ENCODE measurements at regions not wholly inside any gene's neighbourhood (a gene's known extent, or its start where the extent isn't known, plus 50 kb on each side); places are given as distances from the start of the nearest gene placed in this dataset.

DNA sequence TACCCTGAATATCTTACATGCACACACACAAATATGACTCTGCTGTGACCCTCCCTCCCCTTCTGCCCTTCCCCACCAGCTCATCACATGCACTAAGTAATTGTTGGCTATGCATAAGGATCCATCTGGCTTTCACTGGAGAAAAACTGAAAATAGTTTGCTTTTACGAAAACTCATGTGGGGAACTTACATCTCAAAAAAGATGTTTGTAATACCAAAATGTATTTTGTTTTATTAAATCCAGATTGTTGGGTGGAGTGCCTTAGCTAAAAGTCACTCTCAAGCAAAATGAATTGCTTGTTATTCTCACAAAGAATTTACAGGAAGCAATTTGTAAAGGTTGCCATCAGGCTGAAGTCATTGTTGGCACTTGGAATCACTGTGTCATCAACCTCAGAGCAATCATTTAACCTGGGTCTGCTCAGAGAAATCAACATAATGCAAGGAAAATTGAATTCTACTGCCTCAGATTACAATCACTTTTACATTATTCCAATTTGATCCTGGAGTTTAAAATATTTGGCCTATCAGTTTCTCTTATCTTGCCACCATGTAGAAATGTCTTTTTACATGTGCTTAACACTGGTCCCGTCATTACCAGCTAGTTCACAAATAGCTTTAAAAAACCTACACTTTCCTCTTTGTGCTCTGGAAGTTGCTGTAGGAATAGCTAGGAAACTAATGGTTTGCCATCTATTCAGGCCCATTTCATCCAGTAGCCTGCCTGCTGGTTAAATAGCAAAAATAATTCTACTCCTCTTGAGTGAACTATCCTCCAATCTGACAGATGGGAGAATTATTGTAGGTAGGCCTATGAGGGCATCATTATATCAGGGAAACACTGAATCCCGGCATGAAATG lies 90.3 kb upstream of the TMEM17 start:
- no peak for DNase-seq (ENCODE audit: low spot score)

DNA sequence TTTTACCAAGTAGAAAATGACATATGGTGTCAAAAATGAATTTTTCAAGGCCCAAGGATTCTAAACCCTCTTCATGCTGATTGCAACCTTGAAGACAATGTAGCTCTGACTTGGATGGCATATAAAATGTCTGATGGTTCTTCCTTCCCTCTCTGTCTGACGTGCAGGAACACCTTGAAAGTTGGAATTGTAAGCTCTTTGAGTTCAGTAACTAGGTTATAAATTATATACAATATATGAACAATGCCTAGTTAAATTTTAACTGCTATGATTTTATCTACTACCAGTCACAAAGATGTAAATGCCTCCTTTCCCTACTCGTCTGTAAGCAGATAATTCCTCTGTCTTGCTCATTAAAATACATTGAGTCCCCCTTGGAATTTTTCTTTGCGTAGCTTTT lies 89.5 kb upstream of the TMEM17 start:
- no peak for DNase-seq (ENCODE audit: low spot score)

DNA sequence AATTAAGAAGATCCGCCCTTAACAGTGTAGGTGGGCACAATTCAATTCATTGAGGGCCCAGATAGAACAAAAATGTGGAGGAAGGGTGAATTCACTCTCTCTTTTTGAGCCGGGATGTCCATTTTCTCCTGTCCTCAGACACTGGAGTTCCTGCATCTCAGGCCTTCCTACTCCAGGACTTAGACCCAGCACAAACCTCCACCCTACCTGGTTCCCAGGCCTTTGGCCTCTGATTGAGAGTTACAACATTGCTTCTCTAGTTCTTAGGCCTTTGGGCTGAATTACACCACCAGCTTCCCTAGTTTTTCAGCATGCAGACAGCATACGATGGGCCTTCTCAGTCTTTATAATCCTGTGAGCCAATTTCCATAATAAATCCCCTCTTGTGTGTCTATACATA lies 87.8 kb upstream of the TMEM17 start:
- no peak for DNase-seq (ENCODE audit: low spot score)

DNA sequence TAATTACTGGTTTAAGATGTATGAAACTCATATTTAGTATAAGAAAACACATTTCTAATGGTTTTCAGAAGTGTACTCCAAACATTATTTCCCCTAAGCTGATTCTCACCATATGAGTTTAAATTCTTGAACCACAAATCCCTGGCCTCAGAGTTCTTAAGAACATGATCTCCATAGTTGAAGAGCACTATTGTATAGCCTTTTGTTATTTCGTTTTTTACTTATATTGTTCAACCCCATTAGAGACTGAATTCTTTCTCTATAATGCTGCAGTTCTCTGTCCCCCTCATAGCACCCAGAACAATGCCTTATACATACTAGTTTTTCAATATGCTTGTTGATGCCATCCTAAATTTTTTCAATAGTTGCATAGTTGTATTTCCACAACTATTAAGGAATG lies 85.5 kb upstream of the TMEM17 start:
- DNase-seq (ENCODE audit: low spot score): no peak

DNA sequence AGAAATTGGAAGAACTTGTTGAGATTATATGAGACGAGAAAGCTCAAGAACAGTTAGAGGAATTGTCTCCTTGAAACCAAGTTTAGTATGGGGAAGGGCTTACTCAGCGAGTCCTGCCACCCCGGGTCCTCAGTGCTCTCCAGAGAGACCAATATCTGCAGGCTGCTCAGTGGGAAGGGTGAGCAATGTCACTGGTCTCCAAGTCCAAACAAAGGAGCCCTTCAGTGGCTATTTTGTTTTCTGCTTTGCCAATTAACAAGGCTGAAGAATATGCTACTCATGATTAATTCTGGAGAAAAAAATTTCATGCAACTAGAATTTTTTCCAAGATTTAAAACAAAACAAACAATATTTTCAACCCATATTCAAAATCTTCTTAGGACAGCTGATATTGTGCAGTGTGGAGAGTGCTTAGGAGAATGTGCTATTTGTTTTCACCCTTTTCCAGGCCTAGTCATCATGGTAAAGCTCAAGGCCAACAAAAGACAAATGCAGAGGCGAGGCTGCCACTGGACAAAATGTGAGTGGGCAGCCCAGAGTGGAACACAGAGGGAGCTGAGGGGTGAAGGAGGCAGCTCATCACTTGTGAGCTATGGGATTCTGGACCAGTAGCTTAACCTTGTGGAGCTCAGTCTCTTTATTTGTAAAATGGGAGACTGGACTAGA lies 83.8 kb upstream of the TMEM17 start:
- DNase-seq (ENCODE audit: low spot score): no peak

DNA sequence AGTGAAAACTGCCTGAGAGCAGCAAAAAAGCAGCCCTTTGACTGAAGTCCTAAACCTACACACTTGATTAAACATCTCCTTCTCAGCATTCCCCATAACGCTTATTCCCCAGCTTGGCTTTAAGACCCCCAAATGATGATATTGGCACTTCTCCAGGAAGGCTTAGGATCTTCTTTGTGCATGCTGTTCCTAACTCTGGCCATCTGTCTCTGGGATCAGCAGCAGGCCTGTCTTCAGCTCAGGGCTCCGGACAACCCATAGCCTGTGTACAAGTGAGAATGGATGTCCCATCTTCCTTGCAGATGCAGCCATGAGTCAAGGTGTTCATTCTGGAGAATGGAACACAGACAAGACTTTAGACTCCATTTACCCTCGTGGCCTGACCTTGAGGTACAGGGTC lies 81.6 kb upstream of the TMEM17 start:
- DNase-seq (ENCODE audit: low spot score): peak; percentile 55

DNA sequence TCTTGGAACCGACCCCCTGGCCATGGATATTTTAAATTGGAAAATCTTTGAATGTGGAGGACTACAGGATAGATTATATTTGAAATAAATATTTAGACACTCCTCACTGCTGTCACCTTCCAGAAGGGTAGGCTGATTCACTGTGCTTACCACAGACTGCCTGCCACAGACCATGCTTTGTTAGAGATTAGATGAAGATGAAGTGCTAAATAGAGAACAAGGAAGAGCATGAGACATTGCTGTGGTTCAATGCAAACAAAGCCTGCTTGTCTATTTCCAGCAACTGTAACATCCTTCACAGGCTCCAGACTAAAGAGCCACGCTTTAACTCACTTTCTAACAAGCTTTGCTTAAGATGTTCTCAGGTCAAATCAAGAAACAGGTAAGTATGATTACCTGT lies 81.0 kb upstream of the TMEM17 start:
- DNase-seq (ENCODE audit: low spot score): no peak

DNA sequence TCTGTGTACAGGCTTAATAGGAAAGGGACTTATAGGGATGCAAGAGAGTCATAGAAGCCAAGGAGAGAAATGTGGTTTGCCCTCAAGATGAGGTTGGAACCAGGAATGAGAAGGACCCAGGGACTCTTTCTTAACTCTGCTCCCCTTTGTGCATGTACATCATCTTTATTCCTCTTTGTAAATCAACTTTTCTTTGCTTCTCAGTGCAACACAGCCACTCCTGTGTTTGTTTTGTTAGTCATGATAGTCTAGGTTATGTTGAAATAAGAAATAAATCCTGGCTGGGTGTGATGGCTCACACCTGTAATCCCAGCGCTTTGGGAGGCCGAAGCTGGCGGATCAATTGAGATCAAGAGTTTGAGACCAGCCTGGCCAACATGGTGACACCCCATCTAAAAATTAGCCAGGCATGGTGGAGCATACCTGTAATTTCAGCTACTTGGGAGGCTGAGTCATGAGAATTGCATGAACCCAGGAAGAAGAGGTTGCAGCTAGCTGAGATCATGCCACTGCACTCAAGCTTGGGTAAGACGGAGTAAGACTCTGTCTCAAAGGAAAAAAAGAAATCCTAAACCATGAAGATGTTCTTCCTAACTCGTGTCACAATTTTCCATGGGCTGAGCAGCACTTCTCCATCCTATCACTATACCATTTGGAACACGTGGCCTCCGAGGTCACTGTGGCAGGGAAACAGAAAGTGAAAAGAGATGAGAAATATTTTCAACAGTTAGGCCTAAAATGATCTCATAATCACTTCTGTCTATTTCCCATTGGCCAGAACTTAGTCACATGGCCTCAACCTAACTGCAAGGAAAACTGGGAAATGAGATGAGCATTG lies 73.0 kb upstream of the TMEM17 start:
- no peak for DNase-seq (ENCODE audit: low spot score)

DNA sequence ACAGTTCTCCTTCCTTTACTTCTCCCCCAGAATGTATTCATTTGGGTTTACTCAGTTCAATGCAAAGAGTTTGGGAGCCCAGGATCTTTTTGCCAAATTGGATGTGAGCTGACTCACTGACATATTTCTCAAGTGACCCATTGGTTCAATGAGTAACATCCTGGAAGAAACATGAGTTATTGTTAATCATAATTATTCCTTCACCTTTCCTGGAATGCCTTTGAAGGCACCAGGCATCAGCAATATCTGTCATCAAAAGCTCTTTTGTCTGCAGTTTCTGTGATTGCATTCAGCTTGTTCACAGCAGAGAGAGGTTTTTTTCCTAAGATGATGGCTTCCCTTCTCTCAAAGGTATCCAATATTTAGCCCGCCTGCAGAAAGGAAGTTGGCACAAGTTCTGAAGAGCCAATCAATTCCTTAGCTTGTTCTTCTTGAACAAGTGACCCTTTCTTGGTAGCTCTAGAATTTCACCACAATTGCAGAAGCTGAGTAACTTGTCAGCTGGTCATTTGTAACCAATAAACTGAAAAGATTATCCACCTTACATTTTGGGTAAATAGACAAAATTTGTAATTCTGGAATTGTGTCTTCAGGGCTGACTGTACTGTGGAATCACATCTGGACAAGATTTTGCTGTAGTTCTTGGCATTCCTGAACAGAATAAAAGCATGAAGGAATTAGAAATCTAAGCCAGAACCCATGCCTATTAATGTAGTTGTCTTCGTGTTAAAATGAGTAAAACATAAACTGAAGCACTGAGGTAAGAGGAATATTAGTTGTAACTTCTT lies 72.2 kb upstream of the TMEM17 start:
- DNase-seq (ENCODE audit: low spot score): no peak

DNA sequence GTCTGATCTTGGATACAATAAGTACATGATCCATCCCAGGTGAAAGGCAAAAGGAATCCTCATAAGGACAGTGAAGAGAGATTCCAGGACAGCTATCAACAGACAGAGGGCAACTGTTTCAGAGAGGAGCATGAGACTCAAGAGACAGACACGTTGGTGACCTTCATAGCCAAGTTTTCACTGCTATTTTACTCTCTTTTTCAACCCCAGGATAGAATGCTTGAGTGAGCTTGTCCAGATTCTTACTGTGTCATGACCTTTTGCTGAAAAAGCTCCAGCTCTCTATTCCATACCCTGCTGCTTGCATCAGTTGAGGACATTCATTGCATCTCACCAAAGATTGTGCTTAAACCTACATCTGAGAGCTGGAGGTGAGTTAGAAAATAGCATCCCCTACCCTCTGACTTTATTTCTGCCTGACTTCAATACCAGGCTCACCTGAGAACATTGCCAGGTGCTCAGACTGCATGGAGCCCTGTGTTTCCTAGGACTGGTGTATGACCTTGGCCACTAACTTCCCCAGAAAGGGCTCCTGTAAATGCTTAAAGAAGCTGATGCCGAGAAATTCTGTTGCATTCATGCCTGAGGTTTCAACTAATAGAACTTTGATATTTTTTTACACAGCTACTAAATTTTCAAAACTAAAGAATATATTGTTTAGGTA lies 70.4 kb upstream of the TMEM17 start:
- no peak for DNase-seq (ENCODE audit: low spot score)

DNA sequence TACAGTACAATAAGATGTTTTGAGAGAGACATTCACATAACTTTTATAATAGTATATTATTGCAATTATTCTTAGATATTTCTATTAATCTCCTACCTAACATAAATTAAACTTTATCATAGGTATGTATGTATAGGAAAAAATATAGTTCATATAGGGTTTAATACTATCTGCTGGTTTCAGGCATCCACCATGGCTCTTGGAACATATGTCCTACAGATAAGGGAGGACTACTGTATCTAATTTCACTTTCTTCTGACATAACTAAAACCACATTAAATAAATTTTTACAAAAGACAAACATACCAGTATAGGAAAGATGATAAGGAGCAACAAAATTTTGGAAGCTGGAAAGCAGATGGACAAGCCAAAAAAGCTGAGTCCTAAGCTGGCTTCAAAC lies 67.9 kb upstream of the TMEM17 start:
- no peak for DNase-seq (ENCODE audit: low spot score)

DNA sequence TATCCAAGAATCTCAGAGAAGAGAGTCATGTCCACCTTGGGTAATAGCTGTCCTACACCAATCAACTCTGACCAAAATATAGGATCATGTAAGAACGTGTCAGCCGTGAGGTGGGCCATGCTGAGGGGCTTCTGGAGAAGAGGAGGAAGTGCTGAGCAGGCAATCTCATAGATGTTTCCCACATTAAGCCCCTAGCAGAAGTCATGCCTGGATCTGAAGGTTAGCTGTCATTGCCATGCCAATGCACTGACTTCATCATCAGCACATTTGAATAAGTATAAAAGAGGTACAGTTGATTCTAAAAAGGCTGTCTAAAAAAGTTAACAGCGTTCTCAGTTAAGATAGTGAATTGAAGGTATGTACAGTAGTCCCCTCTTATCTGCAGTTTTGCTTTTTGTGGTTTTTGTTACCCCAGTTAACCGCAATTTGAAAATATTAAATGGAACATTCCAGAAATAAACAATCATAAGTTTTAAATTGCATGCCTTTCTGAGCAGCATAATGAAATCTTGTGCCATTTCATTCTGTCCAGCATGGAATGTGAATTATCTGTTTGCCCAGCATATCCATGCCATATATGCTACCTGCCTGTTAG lies 67.2 kb upstream of the TMEM17 start:
- DNase-seq (ENCODE audit: low spot score): no peak

DNA sequence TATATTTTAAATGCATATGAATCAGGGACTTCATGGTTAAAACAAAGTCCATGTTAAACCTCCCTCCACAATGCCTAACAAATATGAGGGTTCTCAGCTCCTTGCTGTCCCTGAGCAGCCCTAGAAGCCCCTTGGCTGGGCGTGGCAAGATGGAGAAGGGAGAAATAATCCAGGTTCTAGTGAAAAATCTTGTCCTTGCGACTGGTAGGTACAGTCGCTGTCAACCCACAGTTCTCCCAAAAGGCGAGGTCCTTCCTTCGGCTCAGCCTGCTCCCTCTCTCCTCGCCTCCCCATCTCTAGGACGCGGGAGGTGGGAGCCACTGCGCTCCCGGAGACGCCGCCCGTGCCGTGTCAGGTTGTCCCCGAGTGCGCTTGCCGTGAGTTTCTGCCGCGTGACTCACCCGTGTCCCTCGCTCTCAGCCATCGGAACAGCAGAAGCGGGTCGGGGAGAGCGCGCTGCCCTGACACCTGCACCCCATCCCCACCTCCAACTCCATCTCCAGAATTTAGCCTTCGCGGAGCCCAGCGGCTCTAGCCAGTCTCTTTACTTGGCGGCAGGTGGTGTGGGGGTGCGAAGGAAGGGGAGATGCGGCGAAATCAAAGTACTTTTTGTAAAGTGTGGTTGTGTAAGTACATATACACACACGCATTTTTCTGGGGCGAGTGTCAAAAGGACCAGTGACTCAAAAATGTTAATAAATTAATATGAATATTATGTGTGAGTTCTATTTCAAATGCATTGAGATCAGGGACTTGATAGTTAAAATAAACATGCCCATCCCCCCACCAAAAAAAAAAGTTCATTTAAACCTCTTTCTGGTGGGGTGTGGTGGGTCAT lies 65.1 kb upstream of the TMEM17 start:
- peak; percentile 22 for DNase-seq (ENCODE audit: low spot score)

DNA sequence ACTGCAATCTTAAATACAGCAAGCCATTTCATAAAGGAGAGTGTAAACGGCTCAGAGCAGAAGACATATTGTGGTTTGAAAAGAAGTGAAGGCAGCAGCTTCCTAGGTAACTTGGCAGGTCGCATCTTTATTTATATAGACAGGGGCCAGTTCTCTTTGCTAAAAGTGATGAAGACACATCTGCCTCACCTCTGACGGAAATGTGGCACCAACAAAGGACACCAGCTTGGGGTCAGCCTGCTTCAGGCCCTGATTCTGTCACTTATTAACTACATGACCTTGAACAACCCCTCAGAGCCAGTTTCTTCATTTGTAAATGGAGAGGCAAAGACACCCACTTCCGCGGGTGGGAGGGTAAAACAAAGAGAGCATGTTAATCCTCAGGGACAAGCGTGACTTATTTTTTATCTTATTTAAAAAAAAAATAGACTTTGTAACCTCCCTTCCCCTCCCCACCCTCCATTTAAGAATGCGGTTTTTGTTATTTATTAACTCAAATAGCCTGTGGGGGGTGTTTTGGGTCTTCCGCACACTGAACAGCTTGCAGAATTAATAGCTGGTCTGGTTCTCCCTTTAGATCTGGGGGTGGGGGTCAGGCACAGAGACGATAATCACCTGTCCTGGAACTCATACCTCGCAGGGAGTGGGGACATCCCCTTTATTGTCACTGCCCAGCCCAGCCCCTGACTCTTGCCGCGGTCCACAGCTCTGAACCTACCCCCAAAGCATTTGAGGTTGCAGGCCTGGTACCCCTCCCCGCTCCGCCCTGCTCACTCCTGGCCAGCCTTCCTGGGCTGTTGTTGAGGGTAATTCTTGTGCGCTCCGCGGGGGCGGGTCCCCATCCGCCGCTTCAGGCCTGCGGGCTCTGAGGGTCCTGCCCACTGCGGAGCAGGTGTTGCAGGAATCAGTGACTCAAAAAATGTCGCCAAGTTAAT lies 64.2 kb upstream of the TMEM17 start:
- DNase-seq (ENCODE audit: low spot score): peak; percentile 21

DNA sequence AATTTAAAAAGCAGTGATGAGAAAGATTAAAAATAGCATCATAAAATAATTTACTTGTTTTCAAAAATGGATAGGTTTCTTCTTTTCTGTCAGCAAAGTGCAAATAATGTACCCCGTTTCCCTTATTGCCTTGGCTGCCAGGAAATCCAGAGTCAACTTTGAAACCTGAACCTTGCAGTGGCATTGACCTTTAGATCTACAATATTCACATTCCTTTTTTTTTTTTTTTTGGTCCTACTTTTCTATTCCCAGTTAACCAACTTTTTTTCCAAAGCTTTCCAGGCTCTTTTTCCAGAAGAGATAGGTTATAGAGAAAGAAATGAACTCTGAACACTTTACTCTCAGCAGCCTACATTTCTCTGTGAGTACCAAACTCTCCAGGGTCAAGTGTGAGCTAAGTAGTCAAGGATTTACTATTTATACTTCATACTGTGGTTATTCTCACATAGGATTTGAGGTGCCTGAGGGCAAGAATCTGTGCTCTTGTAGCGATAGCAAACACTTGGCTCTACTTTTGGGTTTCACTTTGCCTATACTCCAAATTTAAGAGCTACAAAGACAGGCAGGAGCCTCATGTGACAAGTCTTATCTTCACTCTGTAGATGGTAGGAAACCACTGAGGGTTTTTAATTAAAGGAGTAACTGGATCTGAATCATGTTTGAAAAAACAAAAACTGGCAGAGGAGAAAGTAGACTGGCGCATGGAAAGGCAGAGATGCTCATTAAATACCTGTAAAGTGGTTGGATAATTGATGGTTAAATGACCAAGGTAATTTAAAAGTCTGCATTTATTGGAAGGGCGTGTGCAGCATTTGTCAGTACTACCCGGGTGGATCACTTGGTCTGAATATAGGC lies 63.2 kb upstream of the TMEM17 start:
- DNase-seq (ENCODE audit: low spot score): no peak

DNA sequence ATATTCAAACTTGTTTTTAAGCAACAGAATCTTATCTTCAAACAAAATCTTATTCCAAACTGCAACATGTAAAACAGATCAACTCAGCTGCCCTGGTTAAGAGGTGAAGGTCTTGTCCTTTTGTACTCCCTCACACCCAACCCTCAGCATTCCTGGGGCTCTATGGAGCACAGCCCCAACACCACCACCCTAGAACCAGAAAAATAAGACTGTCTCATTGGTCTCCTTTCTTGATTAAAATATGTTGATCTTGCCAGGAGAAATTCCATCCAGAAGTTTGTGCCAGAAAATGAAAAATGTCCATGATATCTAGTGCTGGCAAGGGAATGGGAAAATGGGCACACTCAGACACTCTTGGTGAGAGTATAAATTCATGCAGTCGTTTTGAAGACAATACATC lies 62.1 kb upstream of the TMEM17 start:
- no peak for DNase-seq (ENCODE audit: low spot score)

DNA sequence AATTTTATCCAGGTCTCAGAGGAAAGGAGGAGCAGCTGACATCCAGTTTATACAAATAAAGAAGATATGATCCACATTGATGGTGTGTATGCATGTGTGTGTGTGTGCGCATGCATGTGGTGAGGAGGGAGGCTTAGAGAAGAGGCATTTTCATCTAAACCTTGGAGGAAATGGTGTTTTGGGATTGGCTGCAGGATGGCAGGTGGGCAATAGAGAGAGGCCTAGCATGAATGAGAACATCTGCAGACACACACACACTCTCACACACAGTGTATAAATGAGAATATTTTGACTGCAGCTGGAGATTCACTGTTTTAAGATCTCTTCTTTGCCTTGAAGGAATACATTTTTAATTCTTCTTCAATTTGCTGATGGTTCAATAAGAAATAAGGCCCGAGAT lies 61.7 kb upstream of the TMEM17 start:
- DNase-seq (ENCODE audit: low spot score): no peak

DNA sequence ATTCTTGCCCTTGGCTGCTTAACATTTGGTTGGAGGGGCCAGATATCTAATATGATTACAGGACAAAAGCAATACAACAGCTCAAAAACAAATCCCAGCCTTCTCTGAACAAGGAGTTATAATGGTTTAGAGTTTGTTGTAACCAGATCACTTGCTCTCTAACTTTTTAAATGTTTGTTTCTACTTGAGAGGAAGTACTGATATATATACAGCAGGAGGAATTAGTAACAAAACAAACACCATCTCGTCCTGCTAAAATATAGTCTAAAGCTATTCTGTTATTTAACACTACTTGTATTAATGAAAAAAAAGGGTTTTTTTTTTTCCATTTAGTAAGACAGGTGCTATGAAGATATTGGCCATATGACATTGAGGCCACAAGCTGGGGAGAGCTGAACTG lies 60.9 kb upstream of the TMEM17 start:
- no peak for DNase-seq (ENCODE audit: low spot score)

All from D341Med (cell line).